HG02943 (cell line): ENCODE measurements at regions not wholly inside any gene's neighbourhood (a gene's known extent, or its start where the extent isn't known, plus 50 kb on each side); places are given as distances from the start of the nearest gene placed in this dataset.

Experiments
- ATAC-seq: cut with Tn5 transposase; IDR thresholded peaks from one replicate; pipeline ENCODE4 v1.9.1; 2021; ENCODE audit warnings: mild to moderate bottlenecking, low read depth, moderate library complexity; ENCODE audit not compliant: unreplicated experiment

DNA sequence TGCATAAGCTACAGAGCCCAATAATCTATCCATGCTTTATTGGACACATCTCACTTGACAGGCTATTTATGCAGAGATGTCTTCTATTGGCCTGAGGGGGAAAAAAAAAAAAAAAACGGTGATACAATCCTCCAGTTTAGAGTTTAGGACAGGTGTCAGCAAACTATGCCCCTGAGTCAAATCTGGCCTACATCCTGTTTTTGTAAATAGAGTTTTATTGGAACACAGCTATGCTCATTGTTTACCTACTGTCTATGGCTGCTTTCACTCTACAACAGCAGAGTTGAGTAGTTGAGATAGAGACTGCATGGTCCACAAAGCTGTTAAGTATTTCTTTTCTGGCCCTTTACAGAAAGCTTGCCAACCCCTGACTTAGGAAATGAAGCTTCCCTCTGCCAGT is 403.1 kb downstream of the C12orf75 start:
- ATAC-seq, result no peak

DNA sequence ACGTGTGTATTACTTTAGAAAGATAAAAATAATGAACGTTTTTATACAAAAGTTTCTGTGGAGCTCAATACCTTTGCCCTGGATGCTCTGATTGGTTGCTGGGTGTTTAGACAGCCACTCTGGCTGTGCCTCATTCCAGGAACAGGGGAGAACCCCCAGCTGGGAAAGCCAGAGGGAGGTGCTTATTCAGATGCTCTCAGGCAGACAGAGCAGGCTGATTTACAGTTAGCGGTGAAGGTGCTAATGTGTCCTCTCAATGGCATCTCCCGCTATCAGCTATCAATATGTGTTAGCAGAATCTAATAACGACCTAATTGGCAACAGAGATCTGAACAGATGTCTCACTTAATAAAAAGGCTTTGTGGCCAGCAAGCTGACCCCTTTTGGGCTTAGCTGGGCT is 402.3 kb downstream of the NUAK1 start:
- no peak for ATAC-seq

DNA sequence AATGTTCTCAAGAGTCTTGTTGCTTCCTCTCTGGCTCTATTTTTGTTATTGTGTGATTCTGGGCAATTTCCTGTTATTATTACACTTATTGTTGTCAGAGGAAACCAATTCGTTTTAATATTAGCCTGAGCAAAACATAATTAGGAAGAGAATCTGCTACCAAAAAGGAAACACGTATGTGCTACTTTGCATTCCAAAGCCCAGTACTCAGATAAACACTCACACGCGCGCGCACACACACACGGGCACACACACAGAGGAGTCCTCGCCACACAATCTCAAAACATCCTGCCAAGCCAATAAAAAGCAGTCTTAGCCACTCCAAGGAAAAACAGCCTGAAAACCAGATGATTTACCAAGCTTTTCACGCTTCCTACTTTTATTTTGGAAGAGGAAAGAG is 400.7 kb downstream of the NUAK1 start:
- ATAC-seq, result no peak

DNA sequence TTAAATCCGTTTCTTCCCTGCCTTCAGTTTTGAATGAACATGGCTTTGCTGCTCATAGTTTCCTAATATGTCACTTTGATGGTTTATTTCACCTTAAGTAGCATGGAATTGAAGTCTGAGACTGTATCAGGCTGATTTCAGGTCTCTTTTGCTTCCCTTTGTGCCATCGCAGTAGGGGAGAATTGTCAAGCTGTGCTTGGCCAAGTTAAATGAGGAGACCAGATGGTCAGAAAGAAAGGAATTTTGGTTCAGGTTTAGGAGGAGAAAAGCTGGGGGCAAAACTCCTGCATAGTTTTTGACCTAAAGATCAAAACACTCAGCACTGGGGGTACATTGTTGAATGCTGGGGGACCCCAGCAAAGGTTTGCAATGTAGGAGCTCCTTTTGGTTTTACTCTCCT is 398.4 kb downstream of the NUAK1 start:
- ATAC-seq, result no peak

DNA sequence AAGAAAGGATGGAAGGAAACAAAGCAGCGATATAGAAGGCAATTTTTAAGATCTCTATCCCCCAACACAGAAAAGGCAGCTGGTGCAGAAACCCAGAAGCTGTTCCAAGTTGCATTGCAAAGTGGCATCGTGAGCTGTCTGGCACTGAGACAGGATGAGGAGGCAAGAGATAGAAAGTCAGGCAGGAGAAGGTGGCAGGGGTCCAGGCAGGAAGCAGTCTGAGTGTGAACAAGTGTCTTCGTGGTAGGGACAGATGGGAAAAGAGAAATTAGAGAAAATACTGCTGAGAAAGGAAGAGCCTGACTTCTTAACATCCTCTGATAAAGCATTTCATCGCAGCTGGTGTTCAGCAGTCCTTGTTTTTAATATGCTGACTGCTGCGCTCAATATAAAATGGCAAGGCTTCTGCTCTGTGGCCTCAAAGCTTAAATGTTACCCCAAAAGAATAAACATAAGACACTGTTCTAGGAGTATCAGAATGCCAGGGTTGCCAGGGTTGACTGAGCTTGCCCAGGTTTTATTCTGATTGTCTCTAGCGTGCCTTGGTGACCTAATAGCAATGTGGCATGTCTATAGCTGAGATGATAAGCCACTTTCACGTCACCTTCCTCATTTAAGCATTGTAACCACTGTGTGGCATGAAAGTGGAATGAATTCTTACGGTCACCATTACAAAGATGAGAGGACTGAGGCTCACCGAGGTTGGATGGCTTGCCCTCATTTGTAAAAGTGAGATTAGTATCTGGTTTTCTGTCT is 397.6 kb downstream of the NUAK1 start:
- no peak for ATAC-seq

DNA sequence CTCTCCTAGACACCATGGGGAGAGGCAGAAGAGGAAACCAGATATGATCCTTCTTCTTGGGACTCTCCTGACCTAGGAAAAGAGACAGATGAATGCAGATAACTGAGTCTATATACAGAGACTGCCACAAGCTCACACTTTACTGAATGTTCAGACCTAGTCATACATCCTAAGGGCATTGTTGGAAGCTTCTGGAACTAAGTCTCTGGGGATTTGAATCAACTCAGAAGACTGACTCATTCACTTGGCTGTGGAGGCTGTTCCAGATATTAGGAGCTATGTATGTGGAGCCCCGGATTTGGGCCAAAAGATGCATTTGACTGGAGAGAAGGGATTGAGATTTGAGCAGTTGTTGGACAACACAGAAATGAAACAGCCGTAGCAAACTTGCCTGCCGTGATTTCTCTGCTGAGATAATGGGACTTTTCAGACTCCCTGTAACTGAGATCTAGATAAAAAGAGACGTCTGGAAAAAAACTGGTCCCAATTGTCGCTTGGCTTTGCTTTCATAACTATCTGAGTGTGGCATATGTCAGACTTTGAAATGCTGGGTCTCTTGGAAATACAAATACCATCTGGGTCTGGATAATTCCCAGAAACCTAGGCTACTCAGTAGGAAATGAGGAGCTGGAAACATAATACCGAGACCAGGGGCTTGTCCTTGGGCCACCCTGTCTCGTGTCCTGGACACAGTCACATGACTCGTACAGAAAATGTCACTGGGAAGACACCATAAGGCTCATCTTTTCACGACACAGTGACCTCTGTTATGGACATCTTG is 396.8 kb downstream of the NUAK1 start:
- ATAC-seq, result no peak

DNA sequence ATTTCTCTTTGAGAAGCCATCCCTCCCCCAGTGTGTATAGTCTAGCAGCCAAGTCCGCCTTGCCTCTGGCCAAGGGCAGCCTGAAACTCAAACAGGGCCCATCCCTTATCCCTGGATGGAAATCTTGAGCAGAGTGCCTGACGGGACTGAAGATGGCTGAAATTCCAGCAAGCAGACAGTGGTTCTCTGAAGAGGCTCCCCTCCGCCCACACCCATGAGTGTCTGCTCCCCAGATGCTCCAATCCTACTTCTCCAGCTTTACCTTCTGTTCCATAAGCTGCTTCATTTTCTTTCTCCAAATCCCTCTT is 396.2 kb downstream of the NUAK1 start:
- no peak for ATAC-seq

DNA sequence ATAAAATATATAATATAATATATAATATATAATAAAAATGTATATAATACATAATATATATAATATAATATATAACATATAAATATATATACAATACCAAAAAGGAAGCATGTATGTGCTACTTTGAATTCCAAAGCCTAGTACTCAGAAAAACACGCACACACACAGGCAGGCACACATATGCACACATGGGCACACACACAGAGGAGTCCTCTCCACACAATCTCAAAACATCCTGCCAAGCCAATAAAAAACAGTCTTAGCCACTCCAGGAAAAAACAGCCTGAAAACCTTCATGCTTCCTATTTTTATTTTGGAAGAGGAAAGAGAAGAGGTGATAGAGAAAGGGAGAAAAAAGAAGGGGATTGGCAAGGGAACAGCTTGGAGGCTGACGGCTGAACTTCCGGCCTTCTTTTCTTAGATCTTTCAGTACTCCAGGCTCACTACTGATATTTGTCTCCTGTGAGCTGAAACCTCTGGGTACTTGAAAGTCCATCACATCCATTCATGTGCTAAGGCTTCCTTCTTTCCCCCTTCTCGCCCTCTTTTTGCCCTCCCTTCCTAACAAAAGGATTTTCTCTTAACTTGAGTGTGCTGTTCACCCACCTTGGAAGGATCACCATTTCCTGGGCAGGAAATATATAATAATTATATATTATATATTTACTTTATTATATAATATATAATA is 394.2 kb downstream of the NUAK1 start:
- ATAC-seq, result no peak

DNA sequence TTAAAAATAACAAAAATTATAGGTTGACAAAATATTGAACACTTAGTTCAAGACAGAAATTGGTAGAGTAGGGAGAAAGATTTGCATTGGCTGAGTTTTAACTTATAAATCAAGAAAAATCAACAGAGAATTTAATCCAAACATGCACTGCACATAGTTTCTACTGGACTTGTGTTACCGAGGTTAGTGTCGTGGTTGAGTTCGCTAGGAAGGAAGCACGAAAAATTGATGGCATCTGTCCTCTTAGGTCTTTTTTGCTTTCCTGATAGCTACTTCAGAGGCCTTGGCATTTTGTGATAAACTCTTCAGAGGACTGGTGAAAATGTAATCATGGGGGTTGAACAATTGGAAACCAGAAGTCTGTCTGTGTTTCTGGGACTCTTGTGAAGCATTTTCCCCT is 392.9 kb downstream of the NUAK1 start:
- ATAC-seq, result no peak

DNA sequence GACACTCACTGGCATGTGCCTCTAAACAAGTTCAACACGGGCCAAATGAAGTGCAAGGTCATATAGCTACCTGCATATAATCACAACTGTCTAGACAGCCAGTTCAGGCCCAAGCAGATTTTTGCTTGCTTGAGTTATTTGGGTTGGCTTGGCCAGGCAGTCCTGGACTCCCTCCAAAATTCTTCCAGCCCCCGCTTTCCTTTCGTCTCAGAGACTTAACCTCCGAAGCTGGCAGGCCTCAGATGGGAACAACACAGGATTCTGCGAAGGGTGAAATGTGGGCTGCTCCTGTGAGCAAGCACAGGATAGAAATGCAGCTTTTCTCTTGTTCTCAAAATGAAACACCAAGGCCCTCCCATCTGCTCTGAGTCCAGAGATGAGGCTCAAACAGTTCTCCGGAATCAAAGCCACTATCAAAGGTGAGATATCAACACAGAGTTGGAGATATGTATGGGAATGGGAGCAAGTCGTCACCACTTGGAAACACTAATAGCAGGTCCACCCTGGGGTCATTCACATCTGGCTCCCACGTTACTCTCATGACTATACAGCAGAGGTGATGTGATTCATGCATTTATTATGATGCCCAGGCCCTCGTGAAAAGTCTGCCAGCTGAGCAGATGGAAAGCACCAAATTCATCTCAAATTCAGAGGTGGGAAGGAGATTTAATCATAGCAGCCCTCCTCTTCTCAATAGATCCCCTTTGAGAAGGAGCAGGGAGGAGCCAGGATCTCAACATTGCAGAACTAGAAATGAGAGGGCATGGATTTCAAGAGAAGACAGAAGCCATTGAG is 389.8 kb downstream of the NUAK1 start:
- ATAC-seq, result no peak

DNA sequence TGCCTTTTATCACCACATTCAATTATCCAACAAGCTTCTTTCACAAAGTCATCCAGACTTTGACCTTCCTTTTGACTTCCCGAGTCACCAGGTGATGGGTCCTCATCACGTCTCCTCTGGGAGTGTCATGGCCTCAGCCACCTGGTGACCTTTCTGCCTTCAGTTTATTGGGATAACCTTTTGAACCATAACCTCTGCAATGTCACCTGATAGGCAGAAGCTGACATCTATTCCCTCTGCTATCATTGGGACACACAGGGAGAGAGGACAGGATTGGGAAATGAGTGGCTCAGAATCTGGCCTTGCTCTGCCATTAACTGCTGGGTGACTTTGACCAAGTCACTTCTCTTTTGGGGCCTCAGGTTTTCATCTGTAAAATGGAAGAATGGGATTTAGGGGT is 388.7 kb downstream of the NUAK1 start:
- no peak for ATAC-seq

DNA sequence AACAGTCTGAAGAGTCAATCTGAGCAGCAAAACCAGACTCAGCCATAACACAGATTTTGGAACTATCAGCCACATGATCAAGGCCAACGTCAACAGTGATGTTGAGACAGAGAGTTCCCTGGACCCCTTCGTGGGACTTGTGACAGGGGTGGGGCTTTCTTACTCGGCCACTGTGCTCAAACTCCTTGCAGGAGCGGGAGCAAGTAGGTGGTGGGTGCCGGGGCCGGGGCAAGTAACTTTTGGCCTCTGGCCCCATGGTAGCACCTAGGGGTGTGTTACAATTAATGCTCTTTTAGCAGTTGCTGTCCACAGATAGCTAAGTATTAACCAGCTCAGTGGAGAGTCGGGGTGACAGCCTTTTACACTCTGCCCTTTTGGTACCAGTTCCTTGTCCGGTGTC is 384.4 kb downstream of the NUAK1 start:
- ATAC-seq, result no peak

DNA sequence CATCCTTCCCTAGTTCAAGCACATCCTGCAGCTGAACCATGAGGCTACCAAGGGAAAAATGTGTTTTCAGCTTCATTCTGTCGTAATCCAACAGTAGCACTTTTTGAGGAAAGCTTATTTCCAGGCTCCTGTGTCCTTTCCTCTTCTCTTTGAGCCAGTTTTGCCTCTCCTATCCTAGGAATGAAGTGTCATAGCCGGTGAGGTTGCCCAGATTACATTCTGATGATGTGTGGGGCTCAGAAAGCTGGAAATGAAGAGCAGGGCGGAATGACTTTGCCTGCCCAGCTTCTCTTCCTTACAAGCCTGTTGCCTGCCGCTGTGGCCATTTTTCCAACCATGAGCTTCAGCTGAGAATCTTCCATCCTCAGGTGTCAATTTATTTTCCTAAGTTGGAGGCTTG is 381.8 kb downstream of the NUAK1 start:
- no peak for ATAC-seq

DNA sequence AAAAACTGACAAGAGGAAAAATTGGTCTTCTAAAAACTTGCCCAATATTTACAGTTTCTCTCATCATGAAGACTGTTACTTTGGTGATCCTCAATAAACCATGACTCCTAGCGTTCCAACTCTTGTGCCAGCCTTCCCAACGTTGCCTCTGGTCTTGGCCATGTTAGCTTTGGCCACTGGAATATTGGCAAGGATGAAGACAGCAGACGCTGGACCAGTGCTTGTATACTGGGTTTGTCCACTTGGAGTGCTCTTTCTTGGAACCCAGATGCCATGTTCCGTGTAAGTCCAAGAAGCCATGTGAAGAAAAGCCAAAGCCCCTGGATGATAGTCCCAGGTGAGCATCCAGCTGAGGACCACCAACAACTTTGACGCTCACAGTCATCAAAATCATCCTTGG is 379.6 kb downstream of the NUAK1 start:
- ATAC-seq, result no peak

DNA sequence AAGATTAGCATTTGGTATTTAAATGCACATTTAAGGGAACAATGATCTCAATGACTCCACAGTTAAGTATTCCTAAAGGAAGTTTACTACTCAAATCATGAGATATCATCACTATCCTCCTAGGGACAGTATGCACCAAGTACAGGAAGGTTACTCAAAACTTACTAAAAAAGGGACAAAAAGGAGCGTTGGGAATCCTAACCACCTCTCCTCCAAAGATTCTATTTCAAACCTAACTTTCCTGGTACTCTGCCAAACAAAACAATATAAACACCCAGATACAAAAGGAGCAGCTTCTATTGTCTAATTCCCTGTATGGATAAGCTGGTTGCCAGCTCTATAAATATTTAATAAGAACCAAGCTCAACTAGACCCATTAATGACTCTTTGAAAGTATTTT is 377.7 kb downstream of the NUAK1 start:
- ATAC-seq, result no peak

DNA sequence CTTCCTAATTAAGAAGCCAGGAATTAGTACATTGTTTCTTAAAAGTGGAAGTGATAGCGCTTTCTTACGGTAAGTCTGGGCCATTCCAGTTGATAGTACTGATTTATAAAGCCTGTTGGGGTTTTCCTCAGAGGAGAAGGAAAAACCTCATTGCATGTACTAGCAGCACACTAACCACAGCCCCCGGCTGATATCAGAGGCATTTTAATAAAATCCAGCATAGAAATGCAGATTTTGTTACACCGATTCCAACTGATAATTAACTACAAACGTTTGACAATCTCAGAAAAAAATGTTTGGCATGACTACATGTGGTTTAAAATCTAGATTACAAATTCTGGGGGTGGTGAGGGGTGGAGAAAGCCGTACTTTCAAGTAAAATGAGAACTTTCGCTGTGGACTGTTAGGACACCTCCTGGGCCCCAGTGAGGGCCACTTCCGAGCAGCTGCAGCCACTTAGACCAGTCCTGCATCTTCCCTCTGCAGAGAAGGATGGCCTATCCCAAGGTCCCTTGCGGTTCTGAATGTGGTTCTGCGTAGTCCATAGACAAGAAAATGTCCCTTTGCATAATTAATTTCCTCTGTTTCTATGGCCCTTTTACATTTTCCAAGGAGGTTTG is 374.4 kb downstream of the NUAK1 start:
- ATAC-seq, result no peak

DNA sequence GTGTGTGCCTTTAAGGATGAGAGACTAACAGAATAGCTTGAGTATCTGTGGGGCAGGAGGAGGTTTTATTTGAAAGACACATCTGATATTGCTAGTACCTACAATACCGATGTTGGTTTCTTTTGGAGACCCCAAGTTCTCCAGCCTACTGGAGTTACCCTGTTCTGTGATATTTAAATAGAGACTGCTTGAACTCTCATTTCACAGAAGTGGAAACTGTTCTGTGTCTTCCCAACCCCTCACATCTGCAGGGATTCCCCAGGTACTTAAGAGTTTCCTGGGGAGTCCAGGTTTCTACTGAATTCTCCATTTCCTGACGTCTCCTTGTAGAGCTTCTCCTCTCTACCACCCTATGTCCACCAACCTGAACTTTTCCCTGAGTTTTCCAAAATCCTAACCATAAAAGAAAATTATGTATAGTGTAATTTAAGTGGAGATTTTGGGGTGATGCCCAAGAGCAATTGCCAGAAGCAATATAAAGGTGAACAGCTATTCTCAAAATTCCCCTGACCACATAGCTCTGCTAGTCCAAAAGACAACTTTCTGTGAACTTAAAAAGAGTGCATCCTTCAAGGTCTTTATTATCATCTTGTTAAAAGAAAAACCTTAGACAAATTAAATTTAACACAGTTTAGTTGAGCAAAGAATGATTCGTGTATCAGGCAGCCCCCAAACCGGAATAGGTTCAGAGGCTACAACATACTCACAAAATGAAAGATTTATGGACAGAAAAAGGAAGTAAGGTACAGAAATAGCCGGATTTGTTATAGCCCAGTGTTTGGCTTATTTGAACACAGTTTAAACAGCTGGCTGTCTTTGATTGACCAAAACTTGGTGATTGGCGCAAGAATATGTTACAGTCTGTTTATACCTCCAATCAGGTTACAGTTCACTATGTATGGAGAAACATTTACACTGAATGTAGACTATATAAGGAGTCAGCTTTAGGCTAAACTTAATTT is 373.4 kb downstream of the NUAK1 start:
- ATAC-seq, result no peak

DNA sequence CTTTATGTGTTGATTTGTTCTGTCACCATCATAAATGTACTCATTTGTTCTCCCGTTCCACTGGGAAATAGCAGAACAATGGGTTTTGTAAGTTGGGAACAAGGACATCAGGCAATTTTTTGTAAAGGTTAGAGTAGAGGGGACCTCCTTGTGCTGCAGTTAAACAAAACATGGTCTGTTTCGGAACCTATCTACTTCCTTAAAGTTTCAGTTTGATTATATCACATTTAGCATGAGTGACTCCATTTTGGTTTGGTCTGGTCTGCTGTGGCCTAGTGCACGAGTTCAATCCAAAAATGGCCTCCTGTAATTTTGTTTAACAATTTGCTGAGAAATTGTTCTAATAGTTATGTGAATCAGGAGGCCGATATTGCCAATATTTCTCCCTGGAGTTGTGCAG is 372.7 kb downstream of the NUAK1 start:
- ATAC-seq, result no peak

DNA sequence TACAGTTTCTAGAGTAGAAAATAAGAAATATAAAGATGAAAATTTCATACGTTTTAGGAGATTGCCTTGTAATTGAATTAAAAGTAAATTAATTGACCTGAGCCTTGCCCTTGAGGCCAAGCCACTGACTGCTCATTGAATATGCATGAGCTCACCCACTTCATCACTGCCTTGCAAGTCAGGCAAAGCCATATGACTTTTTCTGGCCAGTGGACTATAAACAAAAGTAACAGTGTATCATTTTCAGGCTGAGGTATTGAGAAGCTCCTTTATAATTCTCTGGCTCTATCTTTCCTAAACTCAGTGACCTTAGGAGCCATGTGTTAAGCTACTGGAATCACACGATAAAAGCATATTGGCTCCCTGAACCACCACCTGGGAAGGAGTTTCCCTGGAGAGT is 369.3 kb downstream of the NUAK1 start:
- ATAC-seq, result no peak
